Astrocyte (in vitro differentiated cells and primary cell): ENCODE measurements at regions not wholly inside any gene's neighbourhood (a gene's known extent, or its start where the extent isn't known, plus 50 kb on each side); places are given as distances from the start of the nearest gene placed in this dataset.
A peak's percentile ranks its signal among the peaks of the same experiment; 100 is the strongest.

ENCODE experiments used
- DNase-seq: peaks from one replicate; pipeline ENCODE4 v3.0.0-alpha.2; 2010; ENCODE audit warnings: low read depth
- FAIRE-seq: peaks from 2 replicates; lab custom pipeline; 2011; peaks lifted over from hg19 to GRCh38; lab: Jason Lieb, UNC
- H2AFZ ChIP-seq: 2 replicates; pipeline ENCODE4 v1.6.0; 2012; ENCODE audit warnings: low read depth, low read length, inconsistent platforms
- H3K27ac ChIP-seq: 2 replicates; pipeline ENCODE4 v1.5.1; 2011; ENCODE audit warnings: low read depth, low read length, inconsistent platforms
- H3K27me3 ChIP-seq: 2 replicates; pipeline ENCODE4 v1.6.0; 2011; ENCODE audit warnings: low read length, inconsistent platforms; ENCODE audit not compliant: insufficient read depth
- H3K36me3 ChIP-seq: 2 replicates; pipeline ENCODE4 v1.5.1; 2011; ENCODE audit warnings: low read length, inconsistent platforms; ENCODE audit not compliant: insufficient read depth
- H3K4me1 ChIP-seq: 2 replicates; pipeline ENCODE4 v1.5.1; 2011; ENCODE audit warnings: low read length, inconsistent platforms; ENCODE audit not compliant: insufficient read depth
- H3K4me2 ChIP-seq: 2 replicates; pipeline ENCODE4 v1.6.0; 2012; ENCODE audit warnings: low read length, inconsistent platforms
- H3K4me3 ChIP-seq: 2 replicates; pipeline ENCODE4 v1.5.1; 2011; ENCODE audit warnings: low read depth, mild to moderate bottlenecking, low read length, inconsistent platforms; ENCODE audit not compliant: insufficient read depth
- H3K79me2 ChIP-seq: 2 replicates; pipeline ENCODE4 v1.6.0; 2012; ENCODE audit warnings: mild to moderate bottlenecking, low read length, inconsistent platforms; ENCODE audit not compliant: insufficient read depth
- H3K9ac ChIP-seq: 2 replicates; pipeline ENCODE4 v1.6.0; 2012; ENCODE audit warnings: mild to moderate bottlenecking, low read length, inconsistent platforms
- H3K9me3 ChIP-seq: 2 replicates; pipeline ENCODE4 v1.5.1; 2012; ENCODE audit warnings: low read depth, mild to moderate bottlenecking, low read length, inconsistent platforms; ENCODE audit not compliant: insufficient read depth
- H4K20me1 ChIP-seq: 2 replicates; pipeline ENCODE4 v1.6.0; 2012; ENCODE audit warnings: low read length, inconsistent platforms; ENCODE audit not compliant: insufficient read depth
- H3K27ac Mint-ChIP-seq: one replicate; pipeline ENCODE4 v1.8.0; 2021; ENCODE audit warnings: mild to moderate bottlenecking, mixed read lengths; ENCODE audit not compliant: unreplicated experiment
- H3K27me3 Mint-ChIP-seq: one replicate; pipeline ENCODE4 v1.8.0; 2021; ENCODE audit warnings: low read depth, mixed read lengths; ENCODE audit not compliant: unreplicated experiment
- H3K36me3 Mint-ChIP-seq: one replicate; pipeline ENCODE4 v1.8.0; 2021; ENCODE audit warnings: low read depth, mixed read lengths; ENCODE audit not compliant: unreplicated experiment
- H3K4me1 Mint-ChIP-seq: one replicate; pipeline ENCODE4 v1.8.0; 2021; ENCODE audit warnings: low read depth, mixed read lengths; ENCODE audit not compliant: unreplicated experiment
- H3K4me3 Mint-ChIP-seq: one replicate; pipeline ENCODE4 v1.8.0; 2021; ENCODE audit warnings: mild to moderate bottlenecking, moderate library complexity, mixed read lengths; ENCODE audit not compliant: unreplicated experiment
- H3K9me3 Mint-ChIP-seq: one replicate; pipeline ENCODE4 v1.8.0; 2021; ENCODE audit warnings: mild to moderate bottlenecking, mixed read lengths; ENCODE audit not compliant: unreplicated experiment
- EZH2 ChIP-seq: IDR thresholded peaks from 2 replicates; pipeline ENCODE4 v1.6.1; 2012; ENCODE audit warnings: mild to moderate bottlenecking, low read length, inconsistent platforms; ENCODE audit not compliant: insufficient read depth
- TF ChIP-seq, protein P1 (sequence below): IDR thresholded peaks from 2 replicates; pipeline ENCODE4 v1.5.1; 2011; ENCODE audit warnings: low read depth, mild to moderate bottlenecking, inconsistent platforms, low read length, moderate library complexity; ENCODE audit not compliant: insufficient read depth

DNA sequence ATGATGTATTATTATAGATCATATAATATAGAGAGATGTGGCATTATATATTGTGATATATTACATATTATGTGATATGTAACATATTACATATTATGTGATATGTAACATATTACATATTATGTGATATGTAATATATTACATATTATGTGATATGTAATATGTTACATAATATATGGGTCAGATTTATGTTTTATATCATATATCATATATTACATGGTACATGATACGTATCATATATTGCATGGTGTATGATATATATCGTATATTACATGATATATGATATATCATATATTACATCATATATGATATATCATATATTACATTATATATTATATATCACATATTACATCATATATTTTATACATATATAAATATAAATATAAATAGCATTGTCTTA is 164.1 kb upstream of the NEBL start:
- DNase-seq (no peak), FAIRE-seq (no peak)
- Histone ChIP-seq H3K27me3 (no peaks in the 10 kb centered on the region), H3K36me3 (no peaks in the 10 kb centered on the region), H3K4me1 (no peaks in the 10 kb centered on the region), H3K27ac (no peak overlapping the region), H3K4me2 (no peak overlapping the region), H4K20me1 (no peaks in the 10 kb centered on the region), H3K4me3 (no peak overlapping the region), H3K9ac (no peak overlapping the region), H3K79me2 (no peaks in the 10 kb centered on the region), H3K9me3 (peaks cover 3% of the 10 kb centered on the region), H2AFZ (no peak overlapping the region)
- Mint-ChIP-seq H3K27me3 (no peaks in the 10 kb centered on the region), H3K4me1 (peaks cover 18% of the 10 kb centered on the region), H3K27ac (no peak overlapping the region), H3K36me3 (no peaks in the 10 kb centered on the region), H3K9me3 (peaks cover 3% of the 10 kb centered on the region), H3K4me3 (no peak overlapping the region)
- no peak for TF ChIP-seq EZH2
- TF ChIP-seq, protein P1, sequence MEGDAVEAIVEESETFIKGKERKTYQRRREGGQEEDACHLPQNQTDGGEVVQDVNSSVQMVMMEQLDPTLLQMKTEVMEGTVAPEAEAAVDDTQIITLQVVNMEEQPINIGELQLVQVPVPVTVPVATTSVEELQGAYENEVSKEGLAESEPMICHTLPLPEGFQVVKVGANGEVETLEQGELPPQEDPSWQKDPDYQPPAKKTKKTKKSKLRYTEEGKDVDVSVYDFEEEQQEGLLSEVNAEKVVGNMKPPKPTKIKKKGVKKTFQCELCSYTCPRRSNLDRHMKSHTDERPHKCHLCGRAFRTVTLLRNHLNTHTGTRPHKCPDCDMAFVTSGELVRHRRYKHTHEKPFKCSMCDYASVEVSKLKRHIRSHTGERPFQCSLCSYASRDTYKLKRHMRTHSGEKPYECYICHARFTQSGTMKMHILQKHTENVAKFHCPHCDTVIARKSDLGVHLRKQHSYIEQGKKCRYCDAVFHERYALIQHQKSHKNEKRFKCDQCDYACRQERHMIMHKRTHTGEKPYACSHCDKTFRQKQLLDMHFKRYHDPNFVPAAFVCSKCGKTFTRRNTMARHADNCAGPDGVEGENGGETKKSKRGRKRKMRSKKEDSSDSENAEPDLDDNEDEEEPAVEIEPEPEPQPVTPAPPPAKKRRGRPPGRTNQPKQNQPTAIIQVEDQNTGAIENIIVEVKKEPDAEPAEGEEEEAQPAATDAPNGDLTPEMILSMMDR = no peak

DNA sequence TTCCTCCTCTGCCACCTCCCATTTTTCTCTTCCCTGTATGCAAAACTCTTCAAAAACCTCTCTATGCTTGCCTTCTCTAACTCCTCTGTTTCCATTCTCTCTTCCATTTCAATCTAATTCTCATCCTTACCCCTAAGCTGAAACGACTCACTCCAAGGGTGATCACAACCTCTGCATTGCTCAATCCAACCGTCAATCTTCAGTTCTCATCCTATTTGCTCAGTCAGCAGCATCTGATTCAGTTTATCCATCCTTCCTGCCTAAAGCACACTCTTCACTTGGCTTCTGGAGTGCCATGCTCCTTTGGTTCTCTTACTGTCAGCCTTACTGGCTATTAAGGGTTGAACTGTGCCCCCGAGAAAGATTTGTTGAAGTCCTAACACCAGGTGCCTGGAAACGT is 163.5 kb upstream of the NEBL start:
- Histone ChIP-seq H3K4me1 (no peaks in the 10 kb centered on the region), H4K20me1 (no peaks in the 10 kb centered on the region), H3K27ac (no peak overlapping the region), H3K27me3 (no peaks in the 10 kb centered on the region), H3K4me2 (no peak overlapping the region), H3K4me3 (no peak overlapping the region), H3K36me3 (no peaks in the 10 kb centered on the region), H2AFZ (no peak overlapping the region), H3K9ac (no peak overlapping the region), H3K9me3 (peaks cover 3% of the 10 kb centered on the region), H3K79me2 (no peaks in the 10 kb centered on the region)
- Mint-ChIP-seq H3K4me1 (peaks cover 20% of the 10 kb centered on the region), H3K27ac (no peak overlapping the region), H3K9me3 (peaks cover 3% of the 10 kb centered on the region), H3K4me3 (no peak overlapping the region), H3K36me3 (no peaks in the 10 kb centered on the region), H3K27me3 (no peaks in the 10 kb centered on the region)
- FAIRE-seq (no peak), DNase-seq (no peak)
- TF ChIP-seq, protein P1 = no peak
- TF ChIP-seq EZH2 = no peak

DNA sequence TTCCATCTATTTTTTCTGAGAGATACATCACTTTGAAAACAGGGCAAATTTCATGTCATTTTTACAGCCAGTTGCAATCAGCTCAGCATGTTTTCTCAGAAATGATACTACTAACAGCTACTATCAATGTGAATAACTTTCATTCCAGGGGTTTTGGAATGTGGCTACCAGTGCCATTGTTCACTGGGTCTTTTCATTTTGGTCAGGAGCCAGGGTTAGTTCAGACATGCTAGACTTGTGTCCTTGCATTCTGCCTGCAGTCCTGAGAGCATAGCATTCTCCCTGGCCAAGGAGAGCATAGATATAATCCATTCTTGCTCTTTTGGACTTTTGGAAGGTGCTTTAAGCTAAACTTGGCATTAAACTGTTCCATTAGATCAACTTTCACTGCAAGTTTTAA is 160.9 kb upstream of the NEBL start:
- H3K36me3 Mint-ChIP-seq = no peaks in the 10 kb centered on the region
- Histone ChIP-seq H3K4me1 (no peaks in the 10 kb centered on the region), H3K79me2 (no peaks in the 10 kb centered on the region), H3K9ac (no peak overlapping the region), H3K4me2 (no peak overlapping the region), H3K27ac (no peak overlapping the region), H3K27me3 (no peaks in the 10 kb centered on the region), H4K20me1 (no peaks in the 10 kb centered on the region), H3K36me3 (no peaks in the 10 kb centered on the region), H3K4me3 (no peak overlapping the region), H3K9me3 (peaks cover 3% of the 10 kb centered on the region), H2AFZ (no peak overlapping the region)
- no peaks in the 10 kb centered on the region for H3K27me3 Mint-ChIP-seq
- FAIRE-seq (no peak), DNase-seq (no peak)
- H3K9me3 Mint-ChIP-seq = peaks cover 3% of the 10 kb centered on the region
- peaks cover 24% of the 10 kb centered on the region for H3K4me1 Mint-ChIP-seq
- no peak overlapping the region for H3K4me3 Mint-ChIP-seq
- H3K27ac Mint-ChIP-seq = peak overlapping the region; percentile 20
- TF ChIP-seq, protein P1 = no peak
- TF ChIP-seq EZH2 = no peak
